HCT116 (cell line): ENCODE measurements at regions not wholly inside any gene's neighbourhood (a gene's known extent, or its start where the extent isn't known, plus 50 kb on each side); places are given as distances from the start of the nearest gene placed in this dataset.

Experiments used
- ATAC-seq: fragments of 200-7000 bp; cut with Tn5 transposase; 2 replicates; pipeline ENCODE4 v1.9.1; 2020; ENCODE audit warnings: mild to moderate bottlenecking, moderate library complexity
- BruUV-seq: library from RNA; stranded (reverse); fragments of 400-500 nt; replicated peaks from 2 replicates; lab custom pipeline; 2021; lab: Mats Ljungman, UMichigan
- CTCF ChIA-PET: fragments of 300-600 bp; sonication (Branson Sonifier 250); formaldehyde crosslinking; loops from one replicate; lab custom pipeline; 2021; ENCODE audit warnings: antibody characterized with exemption; lab: Charles Lee
- POLR2A ChIA-PET: fragments of 300-600, 350-600 bp; sonication (Branson Sonifier 250); formaldehyde crosslinking; loops from one replicate; lab custom pipeline; 2021; ENCODE audit warnings: antibody characterized with exemption; lab: Charles Lee
- RAD21 ChIA-PET, 2 experiments: fragments of 300-600 bp; sonication (Branson Sonifier 250); formaldehyde crosslinking; loops; one replicate each; lab custom pipeline; 2023; ENCODE audit warnings: low total read pairs in 2 of 2; ENCODE audit not compliant: uncharacterized antibody in 2 of 2, unreplicated experiment in 2 of 2, low non-redundant PET in 1 of 2; lab: Charles Lee
- DNase-seq: peaks from one replicate; pipeline ENCODE4 v3.0.0-alpha.2; 2010; ENCODE audit warnings: low read depth, low spot score
- H2AFZ ChIP-seq: fragments of 200-600 bp; shearing (Covaris generic), sonication (generic); 2 replicates; pipeline ENCODE4 v1.6.1; 2017; ENCODE audit warnings: low read depth, mixed run types, mixed read lengths, antibody characterized with exemption, low read length; ENCODE audit not compliant: poor library complexity, severe bottlenecking
- H3K27ac ChIP-seq: 2 replicates; pipeline ENCODE4 v1.5.1; 2012; ENCODE audit warnings: low read depth, low read length
- H3K27me3 ChIP-seq: fragments of 200-600 bp; sonication (generic); 2 replicates; pipeline ENCODE4 v1.6.1; 2016; ENCODE audit warnings: mixed run types, low read length, mixed read lengths; ENCODE audit not compliant: insufficient read depth
- H3K36me3 ChIP-seq, 2 experiments: fragments of 200-500 bp in 1 of 2; fragments of 200-600 bp in 1 of 2; sonication (Bioruptor generic) in 1 of 2; sonication (generic) in 1 of 2; 2 replicates each; pipeline versions ENCODE4 v1.5.1 to v1.6.1; 2014 to 2016; ENCODE audit warnings: low read length in 2 of 2, inconsistent platforms in 1 of 2, mixed read lengths in 1 of 2, mixed run types in 1 of 2; ENCODE audit not compliant: insufficient read depth in 2 of 2, control insufficient read depth in 1 of 2
- H3K4me1 ChIP-seq, 2 experiments: fragments of 200-600 bp in 1 of 2; sonication (generic) in 1 of 2; 2 replicates each; pipeline versions ENCODE4 v1.5.1 to v1.6.1; 2012 to 2017; ENCODE audit warnings: low read length in 2 of 2, inconsistent platforms in 1 of 2, mild to moderate bottlenecking in 1 of 2, mixed read lengths in 1 of 2, mixed run types in 1 of 2, moderate library complexity in 1 of 2; ENCODE audit not compliant: insufficient read depth in 2 of 2, control insufficient read depth in 1 of 2
- H3K4me2 ChIP-seq: fragments of 200-600 bp; sonication (generic); 2 replicates; pipeline ENCODE4 v1.6.1; 2017; ENCODE audit warnings: mixed run types, low read length, mixed read lengths
- H3K4me3 ChIP-seq, 2 experiments: fragments of 200-600 bp in 1 of 2; sonication (generic) in 1 of 2; replicated peaks in 1 of 2; 2 replicates each; pipeline ENCODE4 v1.5.1; 2011 to 2016; ENCODE audit warnings: low read length in 2 of 2, control low read depth in 1 of 2, low read depth in 1 of 2, mild to moderate bottlenecking in 1 of 2, mixed read lengths in 1 of 2, mixed run types in 1 of 2
- H3K79me2 ChIP-seq: fragments of 200-600 bp; sonication (generic); 2 replicates; pipeline ENCODE4 v1.6.1; 2017; ENCODE audit warnings: mild to moderate bottlenecking, mixed run types, low read length, moderate library complexity, mixed read lengths; ENCODE audit not compliant: insufficient read depth
- H3K9ac ChIP-seq: fragments of 200-600 bp; sonication (generic); 2 replicates; pipeline ENCODE4 v1.6.1; 2016; ENCODE audit warnings: low read length, mixed read lengths
- H3K9me2 ChIP-seq: fragments of 200-600 bp; sonication (generic), shearing (Covaris generic); 2 replicates; pipeline ENCODE4 v1.6.1; 2017; ENCODE audit warnings: mixed run types, mild to moderate bottlenecking, moderate library complexity; ENCODE audit not compliant: insufficient read depth
- H3K9me3 ChIP-seq, 2 experiments: fragments of 200-500 bp in 1 of 2; fragments of 200-600 bp in 1 of 2; sonication (Bioruptor generic) in 1 of 2; sonication (generic) in 1 of 2; 2 replicates each; pipeline ENCODE4 v1.6.1; 2014 to 2017; ENCODE audit warnings: low read length in 2 of 2, mixed read lengths in 2 of 2, inconsistent platforms in 1 of 2, low read depth in 1 of 2, mild to moderate bottlenecking in 1 of 2, mixed run types in 1 of 2, moderate library complexity in 1 of 2; ENCODE audit not compliant: control insufficient read depth in 1 of 2, insufficient read depth in 1 of 2
- H4K20me1 ChIP-seq: fragments of 200-600 bp; sonication (generic), shearing (Covaris generic); 2 replicates; pipeline ENCODE4 v1.6.1; 2017; ENCODE audit warnings: mixed run types, mild to moderate bottlenecking, moderate library complexity; ENCODE audit not compliant: insufficient read depth
- CBX3 ChIP-seq: IDR thresholded peaks from 2 replicates; pipeline ENCODE4 v1.6.1; 2012; ENCODE audit warnings: low read depth
- CEBPB ChIP-seq: IDR thresholded peaks from 2 replicates; pipeline ENCODE4 v1.6.1; 2012; ENCODE audit warnings: low read depth
- ELF1 ChIP-seq: IDR thresholded peaks from 2 replicates; pipeline ENCODE4 v1.6.1; 2012; ENCODE audit warnings: low read depth, borderline replicate concordance
- EZH2 ChIP-seq: fragments of 200-600 bp; sonication (generic); IDR thresholded peaks from 2 replicates; pipeline ENCODE4 v1.6.1; 2017; ENCODE audit warnings: antibody characterized with exemption, mixed run types
- EZH2phosphoT487 ChIP-seq: fragments of 200-600 bp; IDR thresholded peaks from 2 replicates; pipeline ENCODE4 v1.6.1; 2018; ENCODE audit warnings: antibody characterized with exemption, borderline replicate concordance
- FOSL1 ChIP-seq: IDR thresholded peaks from 2 replicates; pipeline ENCODE4 v1.6.1; 2012; ENCODE audit warnings: low read depth
- JUND ChIP-seq: IDR thresholded peaks from 2 replicates; pipeline ENCODE4 v1.6.1; 2012
- POLR2A ChIP-seq: IDR thresholded peaks from 2 replicates; pipeline ENCODE4 v1.7.0; 2011; ENCODE audit warnings: borderline replicate concordance; ENCODE audit not compliant: insufficient read depth, insufficient read length; ENCODE audit errors: extremely low read depth
- RAD21 ChIP-seq: IDR thresholded peaks from 2 replicates; pipeline ENCODE4 v1.6.1; 2012; ENCODE audit warnings: low read depth, mild to moderate bottlenecking
- SIN3A ChIP-seq: IDR thresholded peaks from 2 replicates; pipeline ENCODE4 v1.6.1; 2012; ENCODE audit warnings: low read depth
- SP1 ChIP-seq: IDR thresholded peaks from 2 replicates; pipeline ENCODE4 v1.6.1; 2012; ENCODE audit warnings: low read depth
- SRF ChIP-seq: IDR thresholded peaks from 2 replicates; pipeline ENCODE4 v1.6.1; 2012; ENCODE audit warnings: low read depth
- ZNF274 ChIP-seq: fragments of 200-500 bp; sonication (Bioruptor generic); IDR thresholded peaks from 2 replicates; pipeline ENCODE4 v1.6.1; 2014; ENCODE audit warnings: mild to moderate bottlenecking, low read depth, low read length, inconsistent platforms
- intact Hi-C: fragments of 100-400 bp; cut with micrococcal nuclease; formaldehyde crosslinking; loops from 2 replicates; pipeline ENCODE4 v1.10.0; 2022
- TF ChIP-seq, protein P1 (sequence below): IDR thresholded peaks from 2 replicates; pipeline ENCODE4 v1.6.1; 2011; ENCODE audit warnings: mild to moderate bottlenecking, low read length, moderate library complexity; ENCODE audit not compliant: insufficient replicate concordance; ENCODE audit errors: extremely low read depth
- TF ChIP-seq, protein P2 (sequence below): IDR thresholded peaks from 2 replicates; pipeline ENCODE4 v1.6.1; 2012; ENCODE audit warnings: low read depth

DNA sequence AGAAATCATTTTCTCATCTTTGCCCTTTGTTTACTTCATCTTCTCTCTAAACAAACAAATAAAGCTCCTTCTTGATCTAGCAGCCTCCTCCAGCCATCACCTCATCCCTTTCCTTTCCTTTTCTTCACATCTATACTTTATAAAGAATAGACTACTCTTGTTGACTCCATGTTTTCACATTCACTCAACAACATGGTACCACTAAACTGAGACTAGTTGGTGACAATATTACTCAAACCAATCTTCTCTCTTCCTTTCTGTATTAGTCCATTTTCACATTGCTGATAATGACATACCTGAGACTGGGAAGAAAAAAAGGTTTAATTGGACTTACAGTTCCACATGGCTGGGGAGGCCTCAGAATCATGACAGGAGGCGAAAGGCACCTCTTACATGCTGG, 324.7 kb downstream of the SOX2 start:
- TF ChIP-seq JUND (no peak), SRF (no peak), SP1 (no peak), SIN3A (no peak), EZH2phosphoT487 (no peak), CEBPB (no peak), ELF1 (no peak), FOSL1 (no peak), POLR2A (no peak), CBX3 (no peak), ZNF274 (no peak), EZH2 (no peak), RAD21 (no peak)
- TF ChIP-seq, protein P1, sequence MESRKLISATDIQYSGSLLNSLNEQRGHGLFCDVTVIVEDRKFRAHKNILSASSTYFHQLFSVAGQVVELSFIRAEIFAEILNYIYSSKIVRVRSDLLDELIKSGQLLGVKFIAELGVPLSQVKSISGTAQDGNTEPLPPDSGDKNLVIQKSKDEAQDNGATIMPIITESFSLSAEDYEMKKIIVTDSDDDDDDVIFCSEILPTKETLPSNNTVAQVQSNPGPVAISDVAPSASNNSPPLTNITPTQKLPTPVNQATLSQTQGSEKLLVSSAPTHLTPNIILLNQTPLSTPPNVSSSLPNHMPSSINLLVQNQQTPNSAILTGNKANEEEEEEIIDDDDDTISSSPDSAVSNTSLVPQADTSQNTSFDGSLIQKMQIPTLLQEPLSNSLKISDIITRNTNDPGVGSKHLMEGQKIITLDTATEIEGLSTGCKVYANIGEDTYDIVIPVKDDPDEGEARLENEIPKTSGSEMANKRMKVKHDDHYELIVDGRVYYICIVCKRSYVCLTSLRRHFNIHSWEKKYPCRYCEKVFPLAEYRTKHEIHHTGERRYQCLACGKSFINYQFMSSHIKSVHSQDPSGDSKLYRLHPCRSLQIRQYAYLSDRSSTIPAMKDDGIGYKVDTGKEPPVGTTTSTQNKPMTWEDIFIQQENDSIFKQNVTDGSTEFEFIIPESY: no peak
- TF ChIP-seq, protein P2, sequence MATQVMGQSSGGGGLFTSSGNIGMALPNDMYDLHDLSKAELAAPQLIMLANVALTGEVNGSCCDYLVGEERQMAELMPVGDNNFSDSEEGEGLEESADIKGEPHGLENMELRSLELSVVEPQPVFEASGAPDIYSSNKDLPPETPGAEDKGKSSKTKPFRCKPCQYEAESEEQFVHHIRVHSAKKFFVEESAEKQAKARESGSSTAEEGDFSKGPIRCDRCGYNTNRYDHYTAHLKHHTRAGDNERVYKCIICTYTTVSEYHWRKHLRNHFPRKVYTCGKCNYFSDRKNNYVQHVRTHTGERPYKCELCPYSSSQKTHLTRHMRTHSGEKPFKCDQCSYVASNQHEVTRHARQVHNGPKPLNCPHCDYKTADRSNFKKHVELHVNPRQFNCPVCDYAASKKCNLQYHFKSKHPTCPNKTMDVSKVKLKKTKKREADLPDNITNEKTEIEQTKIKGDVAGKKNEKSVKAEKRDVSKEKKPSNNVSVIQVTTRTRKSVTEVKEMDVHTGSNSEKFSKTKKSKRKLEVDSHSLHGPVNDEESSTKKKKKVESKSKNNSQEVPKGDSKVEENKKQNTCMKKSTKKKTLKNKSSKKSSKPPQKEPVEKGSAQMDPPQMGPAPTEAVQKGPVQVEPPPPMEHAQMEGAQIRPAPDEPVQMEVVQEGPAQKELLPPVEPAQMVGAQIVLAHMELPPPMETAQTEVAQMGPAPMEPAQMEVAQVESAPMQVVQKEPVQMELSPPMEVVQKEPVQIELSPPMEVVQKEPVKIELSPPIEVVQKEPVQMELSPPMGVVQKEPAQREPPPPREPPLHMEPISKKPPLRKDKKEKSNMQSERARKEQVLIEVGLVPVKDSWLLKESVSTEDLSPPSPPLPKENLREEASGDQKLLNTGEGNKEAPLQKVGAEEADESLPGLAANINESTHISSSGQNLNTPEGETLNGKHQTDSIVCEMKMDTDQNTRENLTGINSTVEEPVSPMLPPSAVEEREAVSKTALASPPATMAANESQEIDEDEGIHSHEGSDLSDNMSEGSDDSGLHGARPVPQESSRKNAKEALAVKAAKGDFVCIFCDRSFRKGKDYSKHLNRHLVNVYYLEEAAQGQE: no peak
- no peaks in the 10 kb centered on the region for H3K9me2 ChIP-seq
- no peak overlapping the region for H3K4me3 ChIP-seq
- ATAC-seq: no peak
- RAD21 ChIA-PET: no interaction called here
- H3K27ac ChIP-seq: no peak overlapping the region
- no peak overlapping the region for H3K4me2 ChIP-seq
- no peaks in the 10 kb centered on the region for H4K20me1 ChIP-seq
- H3K9me3 ChIP-seq: no peaks in the 10 kb centered on the region
- DNase-seq: no peak
- no peaks in the 10 kb centered on the region for H3K4me1 ChIP-seq
- no peak overlapping the region for H2AFZ ChIP-seq
- POLR2A ChIA-PET: no interaction called here
- H3K9ac ChIP-seq: no peak overlapping the region
- BruUV-seq: no TSS peak
- no peaks in the 10 kb centered on the region for H3K27me3 ChIP-seq
- CTCF ChIA-PET: no interaction called here
- intact Hi-C loops: no loop called here
- H3K36me3 ChIP-seq: no peaks in the 10 kb centered on the region
- no peaks in the 10 kb centered on the region for H3K79me2 ChIP-seq
